Pancreas (tissue), 10 donors: ENCODE measurements at regions not wholly inside any gene's neighbourhood (a gene's known extent, or its start where the extent isn't known, plus 50 kb on each side); places are given as distances from the start of the nearest gene placed in this dataset.
A peak's percentile ranks its signal among the peaks of the same experiment; 100 is the strongest.
"Not testable (repeated sequence)": the region's sequence is repeated elsewhere in the genome, so short reads cannot be mapped to it uniquely, and the experiment has no call there.

ENCODE experiments used
- ATAC-seq, 4 donors: fragments of 200-7000 bp; cut with Tn5 transposase; one replicate each; pipeline versions ENCODE4 v1.8.0 to v1.9.1; 2020; ENCODE audit warnings: mild to moderate bottlenecking in 4 of 4, moderate library complexity in 4 of 4
- DNase-seq, 6 donors: peaks; one replicate each; pipeline ENCODE4 v3.0.0-alpha.2; 2020
- FAIRE-seq: peaks from 2 replicates; lab custom pipeline; 2012; peaks lifted over from hg19 to GRCh38; lab: Jason Lieb, UNC
- H3K27ac ChIP-seq, 4 donors: fragments of 200-600 bp; sonication (generic); 1 replicate in 3 of 4; 2 replicates in 1 of 4; pipeline versions ENCODE4 v1.5.0 to v1.8.0; 2020
- H3K27me3 ChIP-seq, 4 donors: fragments of 200-600 bp; one replicate each; pipeline ENCODE4 v1.8.0; 2021
- H3K36me3 ChIP-seq, 3 donors: fragments of 200-600 bp; sonication (generic) in 1 of 3; one replicate each; pipeline versions ENCODE4 v1.5.0 to v1.8.0; 2020 to 2021
- H3K4me1 ChIP-seq, 3 donors: fragments of 200-600 bp; one replicate each; pipeline ENCODE4 v1.8.0; 2021
- H3K4me3 ChIP-seq, 4 donors: fragments of 200-600 bp; sonication (generic) in 2 of 4; one replicate each; pipeline versions ENCODE4 v1.5.0 to v1.8.0; 2020 to 2021
- H3K9me3 ChIP-seq, 4 donors: fragments of 200-600 bp; one replicate each; pipeline ENCODE4 v1.8.0; 2021
- WGBS, 2 donors: extraction: QIAGEN DNeasy Blood & Tissue Kit; methylation state at CpG; one replicate each; pipeline ENCODE4 v1.1.7; 2013; 5-methylcytosine and 5-hydroxymethylcytosine counted together
- intact Hi-C, 3 donors: fragments of 100-400 bp; cut with DNase I; formaldehyde crosslinking; loops; one replicate each; pipeline versions ENCODE4 v1.11.1 to v1.14.2; 2022
- TF ChIP-seq, protein P1 (sequence below), 4 donors: fragments of 200-600 bp; sonication (generic) in 3 of 4; IDR thresholded peaks; one replicate each; pipeline versions ENCODE4 v1.5.0 to v1.8.0; 2021; ENCODE audit warnings: antibody characterized with exemption in 4 of 4
- donor health status: healthy with polysubstance abuse.
- donor health status: DM: no; HTN: no; CAD: no; lungs with moderate emphysema.
- donor health status: DM: no; HTN: no; CAD: no.
- donor health status: control.
- donor health status: control.
- donor health status: Bipolar disorder and iron deficiency.
- donor health status: DM: yes; HTN: yes; CAD: no.
- donor health status: DM: no; HTN: no; CAD: no.
- donor health status: DM: no; HTN: no; CAD: no.
- donor health status: DM: yes; HTN: yes; CAD: no.

DNA sequence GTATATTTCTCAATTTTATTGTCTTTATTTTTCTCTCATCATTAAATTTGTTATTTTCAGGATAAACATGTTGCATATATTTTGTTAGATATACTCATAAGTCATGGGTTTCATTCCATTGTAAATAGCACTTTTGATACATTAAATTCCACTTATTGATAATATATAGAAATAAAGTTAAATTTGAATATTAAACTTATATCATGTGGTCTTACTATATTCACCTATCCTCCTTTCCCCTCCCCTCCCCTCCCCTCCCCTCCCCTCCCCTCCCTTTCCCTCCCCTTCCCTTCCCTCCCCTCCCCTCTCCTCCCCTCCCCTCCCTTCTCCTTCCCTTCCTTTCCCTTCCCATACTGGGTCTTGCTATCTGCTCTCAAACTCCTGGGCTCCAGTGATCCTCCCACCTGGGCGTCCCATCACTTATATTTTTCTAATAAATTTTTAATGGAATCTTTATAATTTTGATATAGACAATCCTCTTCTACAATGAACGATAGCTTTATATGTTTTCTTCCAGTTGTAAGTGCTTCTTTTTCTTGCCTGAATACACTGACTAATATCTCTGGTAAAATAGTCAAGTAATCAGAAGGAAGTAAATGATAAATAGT, 692.4 kb downstream of the C6orf118 start:
- H3K27me3 ChIP-seq = no peaks in the 10 kb centered on the region
- intact Hi-C loops = no loop called here
- no peak for FAIRE-seq
- no peaks in the 10 kb centered on the region for H3K9me3 ChIP-seq
- no peaks in the 10 kb centered on the region for H3K4me1 ChIP-seq
- no peak for ATAC-seq
- TF ChIP-seq, protein P1, sequence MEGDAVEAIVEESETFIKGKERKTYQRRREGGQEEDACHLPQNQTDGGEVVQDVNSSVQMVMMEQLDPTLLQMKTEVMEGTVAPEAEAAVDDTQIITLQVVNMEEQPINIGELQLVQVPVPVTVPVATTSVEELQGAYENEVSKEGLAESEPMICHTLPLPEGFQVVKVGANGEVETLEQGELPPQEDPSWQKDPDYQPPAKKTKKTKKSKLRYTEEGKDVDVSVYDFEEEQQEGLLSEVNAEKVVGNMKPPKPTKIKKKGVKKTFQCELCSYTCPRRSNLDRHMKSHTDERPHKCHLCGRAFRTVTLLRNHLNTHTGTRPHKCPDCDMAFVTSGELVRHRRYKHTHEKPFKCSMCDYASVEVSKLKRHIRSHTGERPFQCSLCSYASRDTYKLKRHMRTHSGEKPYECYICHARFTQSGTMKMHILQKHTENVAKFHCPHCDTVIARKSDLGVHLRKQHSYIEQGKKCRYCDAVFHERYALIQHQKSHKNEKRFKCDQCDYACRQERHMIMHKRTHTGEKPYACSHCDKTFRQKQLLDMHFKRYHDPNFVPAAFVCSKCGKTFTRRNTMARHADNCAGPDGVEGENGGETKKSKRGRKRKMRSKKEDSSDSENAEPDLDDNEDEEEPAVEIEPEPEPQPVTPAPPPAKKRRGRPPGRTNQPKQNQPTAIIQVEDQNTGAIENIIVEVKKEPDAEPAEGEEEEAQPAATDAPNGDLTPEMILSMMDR (IDR thresholded peaks at IDR 0.05) = no peak
- H3K36me3 ChIP-seq = no peaks in the 10 kb centered on the region
- no peak for DNase-seq
- H3K4me3 ChIP-seq = no peak overlapping the region
- H3K27ac ChIP-seq = no peak overlapping the region
- WGBS, 2 donors = 44 to 63% methylated on average over 2 of the region's 2 CpGs

DNA sequence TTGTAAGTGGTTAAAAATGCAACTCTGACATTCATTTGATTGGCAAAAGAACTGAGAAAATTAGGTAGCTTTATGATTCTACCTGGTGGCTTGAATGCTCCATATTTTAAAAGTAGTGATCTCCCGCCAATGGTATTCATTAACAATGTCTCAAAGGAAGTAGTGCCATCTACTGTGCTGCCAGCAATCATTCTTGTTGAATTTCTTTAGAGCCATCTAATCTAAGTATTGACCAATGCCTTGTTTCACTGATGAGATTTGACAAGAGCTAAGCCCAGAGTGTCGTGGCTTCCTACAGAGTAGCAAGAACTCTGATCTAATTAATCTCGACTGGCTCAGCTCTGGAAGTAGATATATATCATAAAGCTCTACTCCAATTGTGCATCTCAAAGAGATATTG, 696.7 kb downstream of the C6orf118 start:
- intact Hi-C loops = no loop called here
- H3K4me1 ChIP-seq = no peaks in the 10 kb centered on the region

DNA sequence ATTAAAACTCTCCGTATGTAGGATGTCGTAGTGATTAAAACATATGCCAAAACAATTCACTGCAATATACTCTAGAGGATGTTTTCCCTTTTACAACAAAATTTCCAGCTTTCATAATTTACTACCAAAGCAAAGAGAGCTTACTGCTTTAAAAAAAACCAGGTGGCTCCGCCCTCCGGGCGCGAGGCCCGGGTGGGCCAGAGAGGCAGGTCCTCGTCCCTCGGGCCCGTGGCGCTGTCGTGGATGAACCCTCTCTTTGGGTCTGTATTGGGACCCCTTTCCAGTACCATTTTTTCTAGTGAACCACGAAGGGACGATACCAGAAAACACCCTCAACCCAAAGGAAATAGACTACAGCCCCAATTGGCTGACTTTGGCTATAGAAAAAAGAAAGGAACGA, 698.5 kb downstream of the C6orf118 start:
- H3K36me3 ChIP-seq, intact Hi-C loops, H3K4me1 ChIP-seq, H3K27ac ChIP-seq, DNase-seq, H3K27me3 ChIP-seq, FAIRE-seq, H3K9me3 ChIP-seq, H3K4me3 ChIP-seq: not testable (repeated sequence)
- WGBS, 2 donors = 67 to 85% methylated on average over 15 of the region's 15 CpGs
- ATAC-seq = peak in 2 of 4 donors; percentile 47 to 48

More for the DNA sequence above, 696.7 kb downstream of the C6orf118 start:
- Histone ChIP-seq H3K36me3 (no peaks in the 10 kb centered on the region), H3K27me3 (no peaks in the 10 kb centered on the region), H3K9me3 (no peaks in the 10 kb centered on the region), H3K27ac (no peak overlapping the region), H3K4me3 (no peak overlapping the region)
- TF ChIP-seq, protein P1 (IDR thresholded peaks at IDR 0.05) = no peak
- DNase-seq (no peak), FAIRE-seq (no peak), ATAC-seq (no peak)
- 26 to 34% methylated on average over 3 of the region's 3 CpGs for WGBS, 2 donors

DNA sequence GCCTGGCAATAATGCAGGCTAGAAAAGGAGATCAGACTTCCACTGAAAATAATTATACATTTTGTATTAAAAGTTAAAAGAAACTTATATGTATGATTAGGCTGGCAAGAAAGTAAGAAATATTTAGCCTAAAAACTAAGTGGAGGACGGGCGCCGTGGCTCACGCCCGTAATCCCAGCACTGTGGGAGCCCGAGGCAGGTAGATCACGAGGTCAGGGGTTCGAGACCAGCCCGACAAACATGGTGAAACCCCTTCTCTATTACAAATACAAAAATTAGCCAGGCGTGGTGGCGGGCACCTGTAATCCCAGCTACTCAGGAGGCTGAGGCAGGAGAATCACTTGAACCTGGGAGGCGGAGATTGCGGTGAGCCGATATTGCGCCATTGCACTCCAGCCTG, 707.0 kb downstream of the C6orf118 start:
- intact Hi-C loops, H3K27me3 ChIP-seq, FAIRE-seq, H3K9me3 ChIP-seq, H3K4me1 ChIP-seq, H3K4me3 ChIP-seq, DNase-seq, ATAC-seq, H3K27ac ChIP-seq, H3K36me3 ChIP-seq: not testable (repeated sequence)
- 79 to 83% methylated on average over 15 of the region's 15 CpGs for WGBS, 2 donors

DNA sequence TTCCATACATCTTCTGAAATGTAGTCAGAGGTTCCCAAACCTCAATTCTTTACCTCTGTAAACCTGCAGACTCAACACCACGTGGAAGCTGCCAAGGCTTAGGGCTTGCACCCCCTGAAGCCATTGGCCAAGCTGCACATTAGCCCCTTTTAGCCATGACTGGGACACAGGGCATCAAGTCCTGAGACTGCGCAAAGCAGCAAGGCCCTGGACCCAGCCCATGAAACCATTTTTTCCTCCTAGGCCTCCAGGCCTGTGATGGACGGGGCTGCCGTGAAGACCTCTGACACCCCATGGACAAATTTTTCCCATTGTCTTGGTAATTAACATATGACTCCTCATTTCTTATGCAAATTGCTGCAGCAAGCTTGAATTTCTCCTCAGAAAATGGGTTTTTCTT, 727.8 kb downstream of the C6orf118 start:
- no peaks in the 10 kb centered on the region for H3K9me3 ChIP-seq
- H3K27ac ChIP-seq = no peak overlapping the region
- H3K4me1 ChIP-seq = no peaks in the 10 kb centered on the region
- H3K4me3 ChIP-seq = no peak overlapping the region
- H3K27me3 ChIP-seq = no peaks in the 10 kb centered on the region
- DNase-seq (no peak), FAIRE-seq (no peak), ATAC-seq (no peak)
- intact Hi-C loops = no loop called here
- no peaks in the 10 kb centered on the region for H3K36me3 ChIP-seq
- WGBS, 2 donors = 42 to 53% methylated on average over 4 of the region's 4 CpGs
- TF ChIP-seq, protein P1 (IDR thresholded peaks at IDR 0.05) = no peak

DNA sequence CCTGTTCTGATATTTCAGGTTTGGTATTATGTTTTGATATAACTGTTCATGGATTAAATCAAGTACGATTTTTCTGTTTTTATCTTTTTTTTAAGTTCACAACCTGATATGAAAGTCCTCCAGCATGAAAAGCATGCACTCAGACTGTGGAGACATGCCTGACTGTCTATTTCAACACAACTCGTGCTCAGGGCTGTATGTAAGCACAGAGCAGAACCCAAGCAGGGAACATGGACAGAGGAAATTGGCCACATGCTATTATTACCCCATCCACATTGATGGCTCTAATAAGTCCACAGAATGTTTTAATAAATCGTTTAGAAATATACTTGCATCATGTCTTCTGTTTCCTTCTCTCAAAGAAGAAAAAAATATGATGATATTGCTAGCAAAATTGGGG, 730.4 kb downstream of the C6orf118 start:
- TF ChIP-seq, protein P1 (IDR thresholded peaks at IDR 0.05) = no peak
- Histone ChIP-seq H3K9me3 (no peaks in the 10 kb centered on the region), H3K4me1 (no peaks in the 10 kb centered on the region), H3K27ac (no peak overlapping the region), H3K27me3 (no peaks in the 10 kb centered on the region), H3K4me3 (no peak overlapping the region), H3K36me3 (no peaks in the 10 kb centered on the region)
- ATAC-seq (peak in 1 of 4 donors; percentile 60), DNase-seq (no peak), FAIRE-seq (no peak)
- 34 to 38% methylated on average over 3 of the region's 3 CpGs for WGBS, 2 donors
- intact Hi-C loops = no loop called here
